ENCODE measurements at regions not wholly inside any gene's neighbourhood (a gene's known extent, or its start where the extent isn't known, plus 50 kb on each side); places are given as distances from the start of the nearest gene placed in this dataset.
A peak's percentile ranks its signal among the peaks of the same experiment; 100 is the strongest.

- H3K79me2 ChIP-seq (ENCODE audit: insufficient read depth): no peaks in the 10 kb centered on the region
- TF ChIP-seq EZH2 (IDR thresholded peaks at IDR 0.05; ENCODE audit: insufficient read depth, poor library complexity, severe bottlenecking): no peak
- TF ChIP-seq EZH2phosphoT487 (IDR thresholded peaks at IDR 0.05; ENCODE audit: insufficient read depth, low read depth): no peak
- H3K4me3 ChIP-seq: no peak overlapping the region
- H3K4me1 ChIP-seq (ENCODE audit: insufficient read depth): no peaks in the 10 kb centered on the region
- H2AFZ ChIP-seq: no peak overlapping the region
- no peak overlapping the region for H3K27ac ChIP-seq
- in situ Hi-C loops (cut with MboI): no loop called here
- 0% methylated on average over 1 of the region's 1 CpG for WGBS, 2 experiments (ENCODE audit: low coverage in 1 of 2, low lambda C conversion rate in 2 of 2, missing lambda C conversion rate in 2 of 2)
- DNase-seq: peak; percentile 57
- no peaks in the 10 kb centered on the region for H4K20me1 ChIP-seq (ENCODE audit: insufficient read depth)
- peaks cover 29% of the 10 kb centered on the region for H3K27me3 ChIP-seq (replicated peaks; ENCODE audit: insufficient read depth)
- H3K36me3 ChIP-seq (ENCODE audit: low read depth): no peaks in the 10 kb centered on the region
- no peak overlapping the region for H3K9ac ChIP-seq
- no peaks in the 10 kb centered on the region for H3K9me2 ChIP-seq (ENCODE audit: insufficient read depth)
- H3F3A ChIP-seq (ENCODE audit: insufficient read depth): no peaks in the 10 kb centered on the region
- no peak overlapping the region for H3K4me2 ChIP-seq (ENCODE audit: unreplicated experiment)
- H3K9me3 ChIP-seq (ENCODE audit: low read depth): no peaks in the 10 kb centered on the region
Observed at GRCh38 chr4:77481856-77482255, 123.8 kb upstream of the CXCL13 start.

GRCh38 chr4:77488882-77489281 is 116.7 kb upstream of the CXCL13 start:
- Histone ChIP-seq H3K79me2 (ENCODE audit: insufficient read depth) (no peaks in the 10 kb centered on the region), H3K9me2 (ENCODE audit: insufficient read depth) (no peaks in the 10 kb centered on the region), H3K4me3 (no peak overlapping the region), H3K4me2 (ENCODE audit: unreplicated experiment) (no peak overlapping the region), H3K27me3 (replicated peaks; ENCODE audit: insufficient read depth) (peaks cover 52% of the 10 kb centered on the region), H3K27ac (no peak overlapping the region), H4K20me1 (ENCODE audit: insufficient read depth) (no peaks in the 10 kb centered on the region), H2AFZ (no peak overlapping the region), H3K36me3 (ENCODE audit: low read depth) (no peaks in the 10 kb centered on the region), H3K4me1 (ENCODE audit: insufficient read depth) (no peaks in the 10 kb centered on the region), H3K9ac (no peak overlapping the region), H3K9me3 (ENCODE audit: low read depth) (no peaks in the 10 kb centered on the region), H3F3A (ENCODE audit: insufficient read depth) (no peaks in the 10 kb centered on the region)
- DNase-seq: no peak
- WGBS, 2 experiments (ENCODE audit: low coverage in 1 of 2, low lambda C conversion rate in 2 of 2, missing lambda C conversion rate in 2 of 2): 72 to 79% methylated on average over 1 of the region's 1 CpG
- in situ Hi-C loops (cut with MboI): no loop called here
- TF ChIP-seq EZH2 (IDR thresholded peaks at IDR 0.05; ENCODE audit: insufficient read depth, poor library complexity, severe bottlenecking) (no peak), EZH2phosphoT487 (IDR thresholded peaks at IDR 0.05; ENCODE audit: insufficient read depth, low read depth) (no peak)

GRCh38 chr4:77493120-77493752 is 112.4 kb upstream of the CXCL13 start:
- no peaks in the 10 kb centered on the region for H3K4me1 ChIP-seq (ENCODE audit: insufficient read depth)
- H3K36me3 ChIP-seq (ENCODE audit: low read depth): no peaks in the 10 kb centered on the region
- no peaks in the 10 kb centered on the region for H3K9me2 ChIP-seq (ENCODE audit: insufficient read depth)
- TF ChIP-seq EZH2 (IDR thresholded peaks at IDR 0.05; ENCODE audit: insufficient read depth, poor library complexity, severe bottlenecking) (no peak), EZH2phosphoT487 (IDR thresholded peaks at IDR 0.05; ENCODE audit: insufficient read depth, low read depth) (no peak)
- H3K4me2 ChIP-seq (ENCODE audit: unreplicated experiment): no peak overlapping the region
- H4K20me1 ChIP-seq (ENCODE audit: insufficient read depth): no peaks in the 10 kb centered on the region
- no peak overlapping the region for H2AFZ ChIP-seq
- no peak overlapping the region for H3K27ac ChIP-seq
- H3K4me3 ChIP-seq: no peak overlapping the region
- in situ Hi-C loops (cut with MboI): no loop called here
- WGBS, 2 experiments (ENCODE audit: low coverage in 1 of 2, low lambda C conversion rate in 2 of 2, missing lambda C conversion rate in 2 of 2): 44 to 65% methylated on average over 1 of the region's 1 CpG
- DNase-seq: no peak
- no peaks in the 10 kb centered on the region for H3K79me2 ChIP-seq (ENCODE audit: insufficient read depth)
- peaks cover 54% of the 10 kb centered on the region for H3K27me3 ChIP-seq (replicated peaks; ENCODE audit: insufficient read depth)
- no peaks in the 10 kb centered on the region for H3F3A ChIP-seq (ENCODE audit: insufficient read depth)
- no peak overlapping the region for H3K9ac ChIP-seq
- no peaks in the 10 kb centered on the region for H3K9me3 ChIP-seq (ENCODE audit: low read depth)

- no peak overlapping the region for H3K27ac ChIP-seq
- peaks cover 55% of the 10 kb centered on the region for H3K27me3 ChIP-seq (replicated peaks; ENCODE audit: insufficient read depth)
- H3K36me3 ChIP-seq (ENCODE audit: low read depth): no peaks in the 10 kb centered on the region
- DNase-seq: peak; percentile 14
- TF ChIP-seq EZH2 (IDR thresholded peaks at IDR 0.05; ENCODE audit: insufficient read depth, poor library complexity, severe bottlenecking) (no peak), EZH2phosphoT487 (IDR thresholded peaks at IDR 0.05; ENCODE audit: insufficient read depth, low read depth) (no peak)
- H3K79me2 ChIP-seq (ENCODE audit: insufficient read depth): no peaks in the 10 kb centered on the region
- no peaks in the 10 kb centered on the region for H3K4me1 ChIP-seq (ENCODE audit: insufficient read depth)
- no peak overlapping the region for H3K4me2 ChIP-seq (ENCODE audit: unreplicated experiment)
- no peak overlapping the region for H3K4me3 ChIP-seq
- in situ Hi-C loops (cut with MboI): no loop called here
- no peaks in the 10 kb centered on the region for H3F3A ChIP-seq (ENCODE audit: insufficient read depth)
- H2AFZ ChIP-seq: no peak overlapping the region
- H3K9ac ChIP-seq: no peak overlapping the region
- no peaks in the 10 kb centered on the region for H4K20me1 ChIP-seq (ENCODE audit: insufficient read depth)
- H3K9me3 ChIP-seq (ENCODE audit: low read depth): no peaks in the 10 kb centered on the region
- H3K9me2 ChIP-seq (ENCODE audit: insufficient read depth): no peaks in the 10 kb centered on the region
- WGBS, 2 experiments (ENCODE audit: low coverage in 1 of 2, low lambda C conversion rate in 2 of 2, missing lambda C conversion rate in 2 of 2): 46 to 76% methylated on average over 2 of the region's 2 CpGs
Observed at GRCh38 chr4:77493829-77494551, 111.6 kb upstream of the CXCL13 start.

Measured in GM23248 (cell line).